Glomerular visceral epithelial cell (primary cell): ENCODE measurements at regions not wholly inside any gene's neighbourhood (a gene's known extent, or its start where the extent isn't known, plus 50 kb on each side); places are given as distances from the start of the nearest gene placed in this dataset.
A peak's percentile ranks its signal among the peaks of the same experiment; 100 is the strongest.

Source experiments
- DNase-seq: peaks from one replicate; pipeline ENCODE4 v3.0.0-alpha.2; 2016; ENCODE audit errors: extremely low spot score

GRCh38 chr5:14017904-14018303, 73.4 kb upstream of the DNAH5 start:
- no peak for DNase-seq

GRCh38 chr5:14016549-14016948, 72.1 kb upstream of the DNAH5 start:
- DNase-seq: no peak

GRCh38 chr5:14011089-14012020, 66.9 kb upstream of the DNAH5 start:
- peak; percentile 98 for DNase-seq

- no peak for DNase-seq
Measured at GRCh38 chr5:14009575-14009974, 65.1 kb upstream of the DNAH5 start.

- DNase-seq: no peak
Measured at GRCh38 chr5:14008819-14009311, 64.4 kb upstream of the DNAH5 start.

- DNase-seq: no peak
Measured at GRCh38 chr5:14006823-14007520, 62.5 kb upstream of the DNAH5 start.

GRCh38 chr5:14004598-14005394, 60.3 kb upstream of the DNAH5 start:
- DNase-seq: no peak

GRCh38 chr5:14003936-14004335, 59.4 kb upstream of the DNAH5 start:
- DNase-seq: no peak

- DNase-seq: no peak
Measured at GRCh38 chr5:14003513-14003912, 59.0 kb upstream of the DNAH5 start.

- no peak for DNase-seq
Measured at GRCh38 chr5:13998254-13998653, 53.8 kb upstream of the DNAH5 start.

- no peak for DNase-seq
Measured at GRCh38 chr5:13997514-13997913, 53.0 kb upstream of the DNAH5 start.

- DNase-seq: no peak
Measured at GRCh38 chr5:13994621-13995253, 50.2 kb upstream of the DNAH5 start.
